ENCODE measurements at regions not wholly inside any gene's neighbourhood (a gene's known extent, or its start where the extent isn't known, plus 50 kb on each side); places are given as distances from the start of the nearest gene placed in this dataset.

DNA sequence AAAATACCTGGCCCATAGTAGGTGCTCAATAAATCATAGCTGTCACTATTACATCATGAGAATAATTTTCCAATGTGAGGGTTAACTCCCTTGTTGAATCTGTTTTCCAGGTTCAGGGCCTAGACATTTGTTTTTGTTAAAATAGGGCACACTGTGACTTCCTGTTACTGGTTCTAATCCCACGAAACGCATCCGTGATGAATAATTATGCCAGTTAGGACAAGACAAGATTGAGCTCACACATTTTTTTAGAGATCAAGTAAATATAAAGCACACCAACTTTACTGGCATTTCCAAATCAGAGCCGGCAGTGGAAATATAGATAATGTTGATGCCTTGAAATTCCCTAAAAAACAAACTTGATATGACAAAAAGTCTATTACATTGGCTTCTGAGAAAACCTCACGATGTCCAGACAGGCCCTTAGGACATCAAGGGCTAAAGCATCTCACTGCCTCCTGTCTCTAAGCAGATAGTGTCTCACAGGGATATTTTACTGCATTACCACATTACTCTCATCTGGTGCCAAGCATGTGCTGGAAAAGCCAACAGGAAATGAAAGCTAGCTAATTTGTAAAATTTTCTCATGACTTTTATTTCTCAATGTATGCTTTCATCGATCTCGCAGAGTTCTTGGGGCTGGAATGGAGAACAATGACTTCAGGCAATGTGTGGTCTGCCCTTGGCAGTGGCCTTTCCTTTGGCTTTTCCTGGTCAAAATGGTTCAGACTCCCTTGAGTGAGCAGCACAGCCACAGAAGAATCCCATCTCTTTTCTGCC, 414.3 kb upstream of the PAPPA start:
- ChIA-PET POLR2A (no interaction called here), CTCF (no interaction called here)
- DNase-seq (ENCODE audit: low spot score) = no peak
- H3K36me3 Mint-ChIP-seq = no peaks in the 10 kb centered on the region
- H3K9me3 Mint-ChIP-seq = no peaks in the 10 kb centered on the region
- TF ChIP-seq, protein P1, sequence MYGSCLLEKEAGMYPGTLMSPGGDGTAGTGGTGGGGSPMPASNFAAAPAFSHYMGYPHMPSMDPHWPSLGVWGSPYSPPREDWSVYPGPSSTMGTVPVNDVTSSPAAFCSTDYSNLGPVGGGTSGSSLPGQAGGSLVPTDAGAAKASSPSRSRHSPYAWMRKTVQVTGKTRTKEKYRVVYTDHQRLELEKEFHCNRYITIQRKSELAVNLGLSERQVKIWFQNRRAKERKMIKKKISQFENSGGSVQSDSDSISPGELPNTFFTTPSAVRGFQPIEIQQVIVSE (CRISPR knock-in tag; IDR thresholded peaks at IDR 0.05; ENCODE audit: borderline replicate concordance) = no peak
- no peak for TF ChIP-seq TP53 (CRISPR knock-in tag; IDR thresholded peaks at IDR 0.05)
- no peak for TF ChIP-seq IRF2 (CRISPR knock-in tag; IDR thresholded peaks at IDR 0.05; ENCODE audit: borderline replicate concordance, low read depth)
- TF ChIP-seq, protein P2, sequence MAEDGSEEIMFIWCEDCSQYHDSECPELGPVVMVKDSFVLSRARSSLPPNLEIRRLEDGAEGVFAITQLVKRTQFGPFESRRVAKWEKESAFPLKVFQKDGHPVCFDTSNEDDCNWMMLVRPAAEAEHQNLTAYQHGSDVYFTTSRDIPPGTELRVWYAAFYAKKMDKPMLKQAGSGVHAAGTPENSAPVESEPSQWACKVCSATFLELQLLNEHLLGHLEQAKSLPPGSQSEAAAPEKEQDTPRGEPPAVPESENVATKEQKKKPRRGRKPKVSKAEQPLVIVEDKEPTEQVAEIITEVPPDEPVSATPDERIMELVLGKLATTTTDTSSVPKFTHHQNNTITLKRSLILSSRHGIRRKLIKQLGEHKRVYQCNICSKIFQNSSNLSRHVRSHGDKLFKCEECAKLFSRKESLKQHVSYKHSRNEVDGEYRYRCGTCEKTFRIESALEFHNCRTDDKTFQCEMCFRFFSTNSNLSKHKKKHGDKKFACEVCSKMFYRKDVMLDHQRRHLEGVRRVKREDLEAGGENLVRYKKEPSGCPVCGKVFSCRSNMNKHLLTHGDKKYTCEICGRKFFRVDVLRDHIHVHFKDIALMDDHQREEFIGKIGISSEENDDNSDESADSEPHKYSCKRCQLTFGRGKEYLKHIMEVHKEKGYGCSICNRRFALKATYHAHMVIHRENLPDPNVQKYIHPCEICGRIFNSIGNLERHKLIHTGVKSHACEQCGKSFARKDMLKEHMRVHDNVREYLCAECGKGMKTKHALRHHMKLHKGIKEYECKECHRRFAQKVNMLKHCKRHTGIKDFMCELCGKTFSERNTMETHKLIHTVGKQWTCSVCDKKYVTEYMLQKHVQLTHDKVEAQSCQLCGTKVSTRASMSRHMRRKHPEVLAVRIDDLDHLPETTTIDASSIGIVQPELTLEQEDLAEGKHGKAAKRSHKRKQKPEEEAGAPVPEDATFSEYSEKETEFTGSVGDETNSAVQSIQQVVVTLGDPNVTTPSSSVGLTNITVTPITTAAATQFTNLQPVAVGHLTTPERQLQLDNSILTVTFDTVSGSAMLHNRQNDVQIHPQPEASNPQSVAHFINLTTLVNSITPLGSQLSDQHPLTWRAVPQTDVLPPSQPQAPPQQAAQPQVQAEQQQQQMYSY (CRISPR knock-in tag; IDR thresholded peaks at IDR 0.05) = no peak
- no peak for TF ChIP-seq FOXJ3 (CRISPR knock-in tag; IDR thresholded peaks at IDR 0.05; ENCODE audit: borderline replicate concordance)
- no peak for TF ChIP-seq CREM (CRISPR knock-in tag; IDR thresholded peaks at IDR 0.05)
- no peak overlapping the region for H3K4me3 Mint-ChIP-seq
- H3K27ac Mint-ChIP-seq = no peak overlapping the region
- H3K27me3 Mint-ChIP-seq (ENCODE audit: low read depth) = peaks cover 3% of the 10 kb centered on the region; the same call in 1 of the 2 replicates
- no peak for ATAC-seq
- H3K4me1 Mint-ChIP-seq = no peaks in the 10 kb centered on the region

DNA sequence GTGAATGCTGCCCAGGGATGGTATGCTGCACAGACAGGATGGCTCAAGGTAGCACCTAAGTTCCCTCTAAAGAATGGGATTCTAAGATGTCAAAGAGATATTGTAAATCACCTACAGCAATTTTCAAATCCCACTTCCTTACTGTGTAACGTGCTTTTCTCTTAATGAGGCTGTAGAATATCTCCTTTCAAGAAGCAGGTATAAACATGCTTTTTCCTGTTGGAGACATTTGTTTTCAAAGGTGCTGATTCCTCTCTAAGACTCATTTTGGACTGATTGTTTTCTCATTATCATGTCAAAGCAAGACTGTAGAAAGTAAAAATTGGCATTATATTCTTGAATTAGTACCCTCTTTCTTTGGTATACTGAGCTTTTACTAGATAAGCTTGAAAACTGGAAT, 412.6 kb upstream of the PAPPA start:
- Mint-ChIP-seq H3K4me3 (no peak overlapping the region), H3K27ac (no peak overlapping the region), H3K27me3 (ENCODE audit: low read depth) (peaks cover 3% of the 10 kb centered on the region; the same call in 1 of the 2 replicates), H3K36me3 (no peaks in the 10 kb centered on the region), H3K9me3 (no peaks in the 10 kb centered on the region), H3K4me1 (no peaks in the 10 kb centered on the region)
- TF ChIP-seq, protein P3, sequence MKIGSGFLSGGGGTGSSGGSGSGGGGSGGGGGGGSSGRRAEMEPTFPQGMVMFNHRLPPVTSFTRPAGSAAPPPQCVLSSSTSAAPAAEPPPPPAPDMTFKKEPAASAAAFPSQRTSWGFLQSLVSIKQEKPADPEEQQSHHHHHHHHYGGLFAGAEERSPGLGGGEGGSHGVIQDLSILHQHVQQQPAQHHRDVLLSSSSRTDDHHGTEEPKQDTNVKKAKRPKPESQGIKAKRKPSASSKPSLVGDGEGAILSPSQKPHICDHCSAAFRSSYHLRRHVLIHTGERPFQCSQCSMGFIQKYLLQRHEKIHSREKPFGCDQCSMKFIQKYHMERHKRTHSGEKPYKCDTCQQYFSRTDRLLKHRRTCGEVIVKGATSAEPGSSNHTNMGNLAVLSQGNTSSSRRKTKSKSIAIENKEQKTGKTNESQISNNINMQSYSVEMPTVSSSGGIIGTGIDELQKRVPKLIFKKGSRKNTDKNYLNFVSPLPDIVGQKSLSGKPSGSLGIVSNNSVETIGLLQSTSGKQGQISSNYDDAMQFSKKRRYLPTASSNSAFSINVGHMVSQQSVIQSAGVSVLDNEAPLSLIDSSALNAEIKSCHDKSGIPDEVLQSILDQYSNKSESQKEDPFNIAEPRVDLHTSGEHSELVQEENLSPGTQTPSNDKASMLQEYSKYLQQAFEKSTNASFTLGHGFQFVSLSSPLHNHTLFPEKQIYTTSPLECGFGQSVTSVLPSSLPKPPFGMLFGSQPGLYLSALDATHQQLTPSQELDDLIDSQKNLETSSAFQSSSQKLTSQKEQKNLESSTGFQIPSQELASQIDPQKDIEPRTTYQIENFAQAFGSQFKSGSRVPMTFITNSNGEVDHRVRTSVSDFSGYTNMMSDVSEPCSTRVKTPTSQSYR (CRISPR knock-in tag; IDR thresholded peaks at IDR 0.05) = no peak
- TF ChIP-seq NR3C1 (CRISPR knock-in tag; conservative IDR thresholded peaks at IDR 0.05; ENCODE audit: low read depth) = no peak
- TF ChIP-seq PRRX2 (CRISPR knock-in tag; IDR thresholded peaks at IDR 0.05) = no peak
- no peak for TF ChIP-seq TEAD4 (CRISPR knock-in tag; IDR thresholded peaks at IDR 0.05)
- no peak for TF ChIP-seq SP1 (CRISPR knock-in tag; conservative IDR thresholded peaks at IDR 0.05)
- TF ChIP-seq, protein P4, sequence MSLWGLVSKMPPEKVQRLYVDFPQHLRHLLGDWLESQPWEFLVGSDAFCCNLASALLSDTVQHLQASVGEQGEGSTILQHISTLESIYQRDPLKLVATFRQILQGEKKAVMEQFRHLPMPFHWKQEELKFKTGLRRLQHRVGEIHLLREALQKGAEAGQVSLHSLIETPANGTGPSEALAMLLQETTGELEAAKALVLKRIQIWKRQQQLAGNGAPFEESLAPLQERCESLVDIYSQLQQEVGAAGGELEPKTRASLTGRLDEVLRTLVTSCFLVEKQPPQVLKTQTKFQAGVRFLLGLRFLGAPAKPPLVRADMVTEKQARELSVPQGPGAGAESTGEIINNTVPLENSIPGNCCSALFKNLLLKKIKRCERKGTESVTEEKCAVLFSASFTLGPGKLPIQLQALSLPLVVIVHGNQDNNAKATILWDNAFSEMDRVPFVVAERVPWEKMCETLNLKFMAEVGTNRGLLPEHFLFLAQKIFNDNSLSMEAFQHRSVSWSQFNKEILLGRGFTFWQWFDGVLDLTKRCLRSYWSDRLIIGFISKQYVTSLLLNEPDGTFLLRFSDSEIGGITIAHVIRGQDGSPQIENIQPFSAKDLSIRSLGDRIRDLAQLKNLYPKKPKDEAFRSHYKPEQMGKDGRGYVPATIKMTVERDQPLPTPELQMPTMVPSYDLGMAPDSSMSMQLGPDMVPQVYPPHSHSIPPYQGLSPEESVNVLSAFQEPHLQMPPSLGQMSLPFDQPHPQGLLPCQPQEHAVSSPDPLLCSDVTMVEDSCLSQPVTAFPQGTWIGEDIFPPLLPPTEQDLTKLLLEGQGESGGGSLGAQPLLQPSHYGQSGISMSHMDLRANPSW (CRISPR knock-in tag; conservative IDR thresholded peaks at IDR 0.05; ENCODE audit: low read depth) = no peak
- no peak for TF ChIP-seq ATF1 (CRISPR knock-in tag; IDR thresholded peaks at IDR 0.05)
- no peak for TF ChIP-seq ELF4 (CRISPR knock-in tag; IDR thresholded peaks at IDR 0.05; ENCODE audit: low read depth)
- TF ChIP-seq, protein P5, sequence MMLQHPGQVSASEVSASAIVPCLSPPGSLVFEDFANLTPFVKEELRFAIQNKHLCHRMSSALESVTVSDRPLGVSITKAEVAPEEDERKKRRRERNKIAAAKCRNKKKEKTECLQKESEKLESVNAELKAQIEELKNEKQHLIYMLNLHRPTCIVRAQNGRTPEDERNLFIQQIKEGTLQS (CRISPR knock-in tag; conservative IDR thresholded peaks at IDR 0.05) = no peak
- TF ChIP-seq, protein P6, sequence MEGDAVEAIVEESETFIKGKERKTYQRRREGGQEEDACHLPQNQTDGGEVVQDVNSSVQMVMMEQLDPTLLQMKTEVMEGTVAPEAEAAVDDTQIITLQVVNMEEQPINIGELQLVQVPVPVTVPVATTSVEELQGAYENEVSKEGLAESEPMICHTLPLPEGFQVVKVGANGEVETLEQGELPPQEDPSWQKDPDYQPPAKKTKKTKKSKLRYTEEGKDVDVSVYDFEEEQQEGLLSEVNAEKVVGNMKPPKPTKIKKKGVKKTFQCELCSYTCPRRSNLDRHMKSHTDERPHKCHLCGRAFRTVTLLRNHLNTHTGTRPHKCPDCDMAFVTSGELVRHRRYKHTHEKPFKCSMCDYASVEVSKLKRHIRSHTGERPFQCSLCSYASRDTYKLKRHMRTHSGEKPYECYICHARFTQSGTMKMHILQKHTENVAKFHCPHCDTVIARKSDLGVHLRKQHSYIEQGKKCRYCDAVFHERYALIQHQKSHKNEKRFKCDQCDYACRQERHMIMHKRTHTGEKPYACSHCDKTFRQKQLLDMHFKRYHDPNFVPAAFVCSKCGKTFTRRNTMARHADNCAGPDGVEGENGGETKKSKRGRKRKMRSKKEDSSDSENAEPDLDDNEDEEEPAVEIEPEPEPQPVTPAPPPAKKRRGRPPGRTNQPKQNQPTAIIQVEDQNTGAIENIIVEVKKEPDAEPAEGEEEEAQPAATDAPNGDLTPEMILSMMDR (IDR thresholded peaks at IDR 0.05) = no peak
- ChIA-PET POLR2A (no interaction called here), CTCF (no interaction called here)
- no peak for ATAC-seq
- DNase-seq (ENCODE audit: low spot score) = no peak
